Right lobe of liver (tissue), 4 donors: ENCODE measurements at regions not wholly inside any gene's neighbourhood (a gene's known extent, or its start where the extent isn't known, plus 50 kb on each side); places are given as distances from the start of the nearest gene placed in this dataset.

Experiments
- CTCF ChIP-seq, 4 donors: fragments of 200-600 bp in 3 of 4; fragments of 450-650 bp in 1 of 4; IDR thresholded peaks; one replicate each; pipeline versions ENCODE4 v1.5.1 to v1.8.0; 2016 to 2022; ENCODE audit warnings: antibody characterized with exemption in 4 of 4, mild to moderate bottlenecking in 2 of 4
- POLR2A ChIP-seq: fragments of 450-650 bp; IDR thresholded peaks from one replicate; pipeline ENCODE4 v1.6.1; 2017; ENCODE audit warnings: antibody characterized with exemption, mild to moderate bottlenecking
- donor health status: DM: no; HTN: no; CAD: no.
- donor health status: DM: no; HTN: no; CAD: no.
- donor health status: DM: no; HTN: yes; CAD: no.

- TF ChIP-seq CTCF (IDR thresholded peaks at IDR 0.05) (no peak), POLR2A (no peak)
Measured at GRCh38 chr1:213622365-213623063, 365.3 kb upstream of the PROX1 start.
